ENCODE measurements at regions not wholly inside any gene's neighbourhood (a gene's known extent, or its start where the extent isn't known, plus 50 kb on each side); places are given as distances from the start of the nearest gene placed in this dataset.
"Not testable (repeated sequence)": the region's sequence is repeated elsewhere in the genome, so short reads cannot be mapped to it uniquely, and the experiment has no call there.

- DNase-seq: no peak
These were observed 268.4 kb downstream of the FAM170A start for GRCh38 chr5:119897537-119898370.

GRCh38 chr5:119899981-119900380 is 270.6 kb downstream of the FAM170A start:
- DNase-seq: no peak

- DNase-seq: no peak
These were observed 273.2 kb downstream of the FAM170A start for GRCh38 chr5:119902593-119902992.

- DNase-seq: no peak
These were observed 284.1 kb downstream of the FAM170A start for GRCh38 chr5:119913425-119913824.

- no peak for DNase-seq
These were observed 289.9 kb downstream of the FAM170A start for GRCh38 chr5:119919279-119919678.

- no peak for DNase-seq
These were observed 296.9 kb downstream of the FAM170A start for GRCh38 chr5:119926301-119926700.

GRCh38 chr5:119928974-119929373 is 299.6 kb downstream of the FAM170A start:
- DNase-seq: no peak

- DNase-seq: no peak
These were observed 301.1 kb downstream of the FAM170A start for GRCh38 chr5:119930490-119930889.

- no peak for DNase-seq
These were observed 313.8 kb downstream of the FAM170A start for GRCh38 chr5:119943148-119943547.

GRCh38 chr5:119945691-119946090 is 316.3 kb downstream of the FAM170A start:
- no peak for DNase-seq

- DNase-seq: no peak
These were observed 318.8 kb downstream of the FAM170A start for GRCh38 chr5:119948162-119948561.

- DNase-seq: no peak
These were observed 320.2 kb downstream of the FAM170A start for GRCh38 chr5:119949426-119949999.

GRCh38 chr5:119951330-119951934 is 322.1 kb downstream of the FAM170A start:
- DNase-seq: no peak

GRCh38 chr5:119953474-119953873 is 324.1 kb downstream of the FAM170A start:
- no peak for DNase-seq

- DNase-seq: no peak
These were observed 324.7 kb downstream of the FAM170A start for GRCh38 chr5:119954106-119954505.

GRCh38 chr5:119961993-119962392 is 332.6 kb downstream of the FAM170A start:
- DNase-seq: no peak

GRCh38 chr5:119966028-119966427 is 336.7 kb downstream of the FAM170A start:
- no peak for DNase-seq

GRCh38 chr5:119968690-119969089 is 339.3 kb downstream of the FAM170A start:
- DNase-seq: no peak

- DNase-seq: not testable (repeated sequence)
These were observed 357.7 kb downstream of the FAM170A start for GRCh38 chr5:119987077-119987476.

GRCh38 chr5:119991625-119992024 is 362.3 kb downstream of the FAM170A start:
- no peak for DNase-seq

- DNase-seq: no peak
These were observed 366.8 kb downstream of the FAM170A start for GRCh38 chr5:119996128-119996527.

- no peak for DNase-seq
These were observed 378.2 kb downstream of the FAM170A start for GRCh38 chr5:120007598-120007997.

- DNase-seq: no peak
These were observed 383.1 kb downstream of the FAM170A start for GRCh38 chr5:120012431-120012830.

- no peak for DNase-seq
These were observed 385.2 kb downstream of the FAM170A start for GRCh38 chr5:120014535-120014934.
